IPS DF 6.9 (cell line): ENCODE measurements at regions not wholly inside any gene's neighbourhood (a gene's known extent, or its start where the extent isn't known, plus 50 kb on each side); places are given as distances from the start of the nearest gene placed in this dataset.
A peak's percentile ranks its signal among the peaks of the same experiment; 100 is the strongest.
"Not testable (repeated sequence)": the region's sequence is repeated elsewhere in the genome, so short reads cannot be mapped to it uniquely, and the experiment has no call there.

ENCODE experiments used
- DNase-seq: peaks from one replicate; pipeline ENCODE4 v3.0.0-alpha.2; 2013; ENCODE audit warnings: low read depth, low spot score
- H3K27ac ChIP-seq: one replicate; pipeline ENCODE4 v1.5.1; 2013; ENCODE audit warnings: low read length, control low read depth
- H3K27me3 ChIP-seq: 2 replicates; pipeline ENCODE4 v1.6.1; 2013; ENCODE audit warnings: mild to moderate bottlenecking, low read length; ENCODE audit not compliant: control insufficient read depth, insufficient read depth
- H3K36me3 ChIP-seq: 2 replicates; pipeline ENCODE4 v1.6.1; 2013; ENCODE audit warnings: low read length; ENCODE audit not compliant: control insufficient read depth, insufficient read depth
- H3K4me1 ChIP-seq: 2 replicates; pipeline ENCODE4 v1.6.1; 2013; ENCODE audit warnings: low read length; ENCODE audit not compliant: control insufficient read depth, insufficient read depth
- H3K4me3 ChIP-seq: 2 replicates; pipeline ENCODE4 v1.5.1; 2013; ENCODE audit warnings: mild to moderate bottlenecking, low read length
- H3K9me3 ChIP-seq: 2 replicates; pipeline ENCODE4 v1.6.1; 2013; ENCODE audit warnings: low read length, inconsistent platforms; ENCODE audit not compliant: control insufficient read depth, insufficient read depth
- WGBS: extraction: QIAGEN DNeasy Blood & Tissue Kit; methylation state at CpG from one replicate; pipeline ENCODE4 v1.1.7; 2013; ENCODE audit warnings: mixed read lengths, missing lambda C conversion rate; ENCODE audit not compliant: insufficient read length, insufficient coverage; 5-methylcytosine and 5-hydroxymethylcytosine counted together

- DNase-seq, result no peak
- H3K4me1 ChIP-seq, result no peaks in the 10 kb centered on the region
- H3K27ac ChIP-seq, result no peak overlapping the region
- H3K4me3 ChIP-seq, result no peak overlapping the region
- no peaks in the 10 kb centered on the region for H3K36me3 ChIP-seq
- H3K9me3 ChIP-seq, result no peaks in the 10 kb centered on the region
- WGBS, result no CpG with 5 or more reads among the region's 5 CpGs
- peaks cover 2% of the 10 kb centered on the region; the same call in 1 of the 2 replicates for H3K27me3 ChIP-seq
These were observed 121.6 kb downstream of the ZNF281 start for GRCh38 chr1:200288226-200288625.

GRCh38 chr1:200284236-200284635 is 125.6 kb downstream of the ZNF281 start:
- not testable (repeated sequence) for DNase-seq, H3K4me3 ChIP-seq
- no CpG with 5 or more reads among the region's 5 CpGs for WGBS

GRCh38 chr1:200282497-200283122 is 127.2 kb downstream of the ZNF281 start:
- H3K4me1 ChIP-seq, result no peaks in the 10 kb centered on the region
- H3K27me3 ChIP-seq, result no peaks in the 10 kb centered on the region
- H3K27ac ChIP-seq, result no peak overlapping the region
- no peaks in the 10 kb centered on the region for H3K9me3 ChIP-seq
- H3K4me3 ChIP-seq, result no peak overlapping the region
- no peak for DNase-seq
- WGBS, result no CpG with 5 or more reads among the region's 9 CpGs
- H3K36me3 ChIP-seq, result no peaks in the 10 kb centered on the region

More at GRCh38 chr1:200284236-200284635, 125.6 kb downstream of the ZNF281 start:
- not testable (repeated sequence) for H3K27ac ChIP-seq, H3K36me3 ChIP-seq, H3K27me3 ChIP-seq, H3K4me1 ChIP-seq, H3K9me3 ChIP-seq

- Histone ChIP-seq H3K27me3 (no peaks in the 10 kb centered on the region), H3K27ac (no peak overlapping the region), H3K4me3 (no peak overlapping the region), H3K36me3 (no peaks in the 10 kb centered on the region), H3K9me3 (no peaks in the 10 kb centered on the region), H3K4me1 (no peaks in the 10 kb centered on the region)
- no CpG with 5 or more reads among the region's 8 CpGs for WGBS
- DNase-seq, result no peak
These were observed 128.5 kb downstream of the ZNF281 start for GRCh38 chr1:200281201-200281835.

- DNase-seq, result peak; percentile 64
- no peaks in the 10 kb centered on the region for H3K4me1 ChIP-seq
- H3K27me3 ChIP-seq, result no peaks in the 10 kb centered on the region
- H3K4me3 ChIP-seq, result no peak overlapping the region
- WGBS, result 100% methylated on average over 1 of the region's 4 CpGs
- no peaks in the 10 kb centered on the region for H3K9me3 ChIP-seq
- H3K27ac ChIP-seq, result no peak overlapping the region
- no peaks in the 10 kb centered on the region for H3K36me3 ChIP-seq
These were observed 129.9 kb downstream of the ZNF281 start for GRCh38 chr1:200279810-200280411.

- no CpG with 5 or more reads among the region's 9 CpGs for WGBS
- H3K4me3 ChIP-seq, result no peak overlapping the region
- H3K36me3 ChIP-seq, result no peaks in the 10 kb centered on the region
- no peaks in the 10 kb centered on the region for H3K4me1 ChIP-seq
- H3K9me3 ChIP-seq, result no peaks in the 10 kb centered on the region
- no peak overlapping the region for H3K27ac ChIP-seq
- no peaks in the 10 kb centered on the region for H3K27me3 ChIP-seq
- DNase-seq, result no peak
These were observed 133.9 kb downstream of the ZNF281 start for GRCh38 chr1:200275816-200276453.

GRCh38 chr1:200275415-200275814 is 134.4 kb downstream of the ZNF281 start:
- Histone ChIP-seq H3K27ac (no peak overlapping the region), H3K4me1 (no peaks in the 10 kb centered on the region), H3K36me3 (no peaks in the 10 kb centered on the region), H3K27me3 (no peaks in the 10 kb centered on the region), H3K9me3 (no peaks in the 10 kb centered on the region), H3K4me3 (no peak overlapping the region)
- no peak for DNase-seq
- no CpG with 5 or more reads among the region's 4 CpGs for WGBS

GRCh38 chr1:200274116-200274515 is 135.7 kb downstream of the ZNF281 start:
- Histone ChIP-seq H3K4me1 (no peaks in the 10 kb centered on the region), H3K36me3 (no peaks in the 10 kb centered on the region), H3K9me3 (no peaks in the 10 kb centered on the region), H3K27me3 (no peaks in the 10 kb centered on the region), H3K4me3 (no peak overlapping the region), H3K27ac (no peak overlapping the region)
- DNase-seq, result no peak
- WGBS, result no CpG with 5 or more reads among the region's 4 CpGs

- Histone ChIP-seq H3K4me1 (no peaks in the 10 kb centered on the region), H3K36me3 (no peaks in the 10 kb centered on the region), H3K27me3 (no peaks in the 10 kb centered on the region), H3K9me3 (no peaks in the 10 kb centered on the region), H3K4me3 (no peak overlapping the region), H3K27ac (no peak overlapping the region)
- no CpG with 5 or more reads among the region's 4 CpGs for WGBS
- DNase-seq, result no peak
These were observed 137.3 kb downstream of the ZNF281 start for GRCh38 chr1:200272481-200273068.

GRCh38 chr1:200269256-200269655 is 140.6 kb downstream of the ZNF281 start:
- no peak overlapping the region for H3K4me3 ChIP-seq
- no peak overlapping the region for H3K27ac ChIP-seq
- no peaks in the 10 kb centered on the region for H3K4me1 ChIP-seq
- no CpG with 5 or more reads among the region's 1 CpG for WGBS
- DNase-seq, result no peak
- H3K36me3 ChIP-seq, result no peaks in the 10 kb centered on the region
- no peaks in the 10 kb centered on the region for H3K27me3 ChIP-seq
- no peaks in the 10 kb centered on the region for H3K9me3 ChIP-seq
